ENCODE measurements at regions not wholly inside any gene's neighbourhood (a gene's known extent, or its start where the extent isn't known, plus 50 kb on each side); places are given as distances from the start of the nearest gene placed in this dataset.

DNA sequence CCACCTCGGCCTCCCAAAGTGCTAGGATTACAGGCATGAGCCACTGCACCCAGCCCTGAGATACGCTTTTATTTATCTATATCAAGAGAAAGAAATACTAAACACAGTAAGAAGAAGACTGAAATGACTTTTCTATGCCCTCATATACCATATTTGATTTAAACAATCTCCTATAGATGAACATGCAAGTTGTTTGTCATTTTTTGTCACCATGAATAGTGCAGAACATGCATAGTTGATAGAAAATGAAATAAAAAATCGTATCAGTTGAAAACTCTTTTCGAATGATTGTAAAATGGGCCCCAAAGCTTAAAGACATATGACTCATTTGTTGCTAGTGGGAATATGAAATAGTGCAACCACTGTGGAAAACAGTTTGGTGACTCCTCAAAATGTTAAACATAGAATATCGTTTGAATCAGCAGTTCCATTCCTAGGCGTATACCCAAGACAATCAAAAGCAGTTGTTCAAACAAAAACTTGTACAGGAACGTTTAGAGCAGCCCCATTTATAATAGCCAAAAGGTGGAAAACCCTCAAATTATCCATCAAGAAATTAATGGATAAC is 61.4 kb upstream of the ANKH start:
- Histone ChIP-seq H3K4ac (replicated peaks; ENCODE audit: insufficient read length, low read depth, low read length) (no peak overlapping the region), H2BK15ac (ENCODE audit: low read length) (no peak overlapping the region), H3K79me2 (ENCODE audit: control insufficient read depth in 1 of 2, insufficient read depth in 2 of 2, low read length in 2 of 2) (no peaks in the 10 kb centered on the region), H4K8ac (ENCODE audit: extremely low read depth, insufficient read depth, low read length) (no peak overlapping the region), H4K91ac (replicated peaks; ENCODE audit: insufficient read length, low read length) (no peak overlapping the region), H2AFZ (ENCODE audit: low read length) (no peak overlapping the region), H3K27me3 (replicated peaks in 1 of 4; ENCODE audit: control insufficient read depth in 3 of 4, extremely low read depth in 1 of 4, insufficient read depth in 3 of 4, low read length in 3 of 4) (no peaks in the 10 kb centered on the region), H2BK20ac (ENCODE audit: low read length) (no peak overlapping the region), H3K4me2 (ENCODE audit: insufficient read depth in 1 of 2, low read depth in 2 of 2, low read length in 2 of 2) (no peak overlapping the region), H3K9ac (replicated peaks in 1 of 4; ENCODE audit: extremely low read depth in 1 of 4, low read depth in 3 of 4, low read length in 3 of 4) (no peak overlapping the region), H3K36me3 (ENCODE audit: control insufficient read depth in 2 of 4, insufficient read depth in 4 of 4, low read length in 3 of 4) (no peaks in the 10 kb centered on the region), H3K9me3 (ENCODE audit: insufficient read depth in 2 of 2, low read depth in 1 of 2, low read length in 1 of 2) (no peaks in the 10 kb centered on the region), H2BK12ac (ENCODE audit: low read depth, low read length) (no peak overlapping the region), H3K23me2 (ENCODE audit: low read depth, low read length) (no peaks in the 10 kb centered on the region), H2AK5ac (ENCODE audit: low read depth, low read length) (no peak overlapping the region), H2BK120ac (replicated peaks; ENCODE audit: low read depth, low read length) (no peak overlapping the region), H3K79me1 (ENCODE audit: low read depth, low read length) (no peaks in the 10 kb centered on the region), H3K4me3 (ENCODE audit: extremely low read depth in 1 of 4, insufficient read depth in 2 of 4, low read depth in 3 of 4, low read length in 4 of 4) (no peak overlapping the region), H4K20me1 (replicated peaks in 1 of 2; ENCODE audit: control insufficient read depth in 1 of 2, insufficient read depth in 2 of 2, low read length in 2 of 2) (no peaks in the 10 kb centered on the region), H3K18ac (ENCODE audit: extremely low read depth, low read length) (no peak overlapping the region), H3K4me1 (replicated peaks in 1 of 4; ENCODE audit: control insufficient read depth in 3 of 4, insufficient read depth in 4 of 4, low read length in 3 of 4) (no peaks in the 10 kb centered on the region), H3K56ac (replicated peaks; ENCODE audit: insufficient read length, low read depth, low read length) (no peak overlapping the region), H4K5ac (ENCODE audit: insufficient read length, low read depth, low read length) (no peak overlapping the region), H3K23ac (ENCODE audit: insufficient read length) (no peak overlapping the region), H3K14ac (ENCODE audit: insufficient read length) (no peak overlapping the region), H2BK5ac (ENCODE audit: low read depth, low read length) (no peak overlapping the region), H3K27ac (ENCODE audit: low read depth, low read length) (no peak overlapping the region)
- FAIRE-seq = no peak
- 90% methylated on average over 7 of the region's 7 CpGs; no CpG with 5 or more reads in 1 of the 2 experiments for WGBS, 2 experiments (ENCODE audit: extremely low coverage in 1 of 2, insufficient coverage in 1 of 2, insufficient read length in 1 of 2, insufficient replicate concordance in 2 of 2, low coverage in 1 of 2, low lambda C conversion rate in 2 of 2, missing lambda C conversion rate in 1 of 2)
- DNase-seq (ENCODE audit: low read depth in 1 of 2, low spot score in 2 of 2) = no peak
- POLR2A ChIA-PET (ENCODE audit: partially characterized antibody) = interaction anchor here (0.6 kb wide), 1 partner anchor 544 kb away, joined by 3 read pairs; no protein-coding TSS in a partner anchor
- CTCF ChIA-PET (ENCODE audit: partially characterized antibody) = interaction anchor here (1.1 kb wide), 1 partner anchor 248 kb away, joined by 3 read pairs; no protein-coding TSS in a partner anchor
- no peak for TF ChIP-seq RBBP5 (IDR thresholded peaks at IDR 0.05; ENCODE audit: borderline replicate concordance, low read depth, low read length)
- no peak for TF ChIP-seq JUND (IDR thresholded peaks at IDR 0.05; ENCODE audit: low read length)
- TF ChIP-seq EP300 (IDR thresholded peaks at IDR 0.05; ENCODE audit: borderline replicate concordance in 1 of 2, low read depth in 2 of 2, low read length in 2 of 2) = no peak
- TF ChIP-seq BACH1 (IDR thresholded peaks at IDR 0.05; ENCODE audit: low read length) = no peak
- no peak for TF ChIP-seq JUN (IDR thresholded peaks at IDR 0.05; ENCODE audit: low read depth, low read length)
- TF ChIP-seq YY1 (IDR thresholded peaks at IDR 0.05; ENCODE audit: low read depth, low read length) = no peak
- no peak for TF ChIP-seq TAF7 (optimal IDR thresholded peaks at IDR 0.05; ENCODE audit: borderline replicate concordance, low read depth, low read length)

All from H1 (cell line).